Suprapubic skin (tissue), 2 donors: ENCODE measurements at regions not wholly inside any gene's neighbourhood (a gene's known extent, or its start where the extent isn't known, plus 50 kb on each side); places are given as distances from the start of the nearest gene placed in this dataset.

ENCODE experiments used
- EP300 ChIP-seq: sonication (generic); formaldehyde crosslinking; IDR thresholded peaks from one replicate; pipeline ENCODE4 v1.6.1; 2017; ENCODE audit warnings: antibody characterized with exemption
- POLR2A ChIP-seq, 2 donors: fragments of 450-650 bp; IDR thresholded peaks; one replicate each; pipeline ENCODE4 v1.6.1; 2017; ENCODE audit warnings: antibody characterized with exemption in 2 of 2, mild to moderate bottlenecking in 2 of 2, moderate library complexity in 2 of 2

GRCh38 chr2:216316743-216317142 lies 55.5 kb downstream of the MARCHF4 start:
- TF ChIP-seq EP300: no peak
- TF ChIP-seq POLR2A (IDR thresholded peaks at IDR 0.05): no peak
